Ishikawa (cell line): ENCODE measurements at regions not wholly inside any gene's neighbourhood (a gene's known extent, or its start where the extent isn't known, plus 50 kb on each side); places are given as distances from the start of the nearest gene placed in this dataset.

ENCODE experiments used
- EP300 ChIP-seq: IDR thresholded peaks from 2 replicates; pipeline ENCODE4 v1.6.1; 2012; ENCODE audit warnings: borderline replicate concordance
- FOXM1 ChIP-seq: IDR thresholded peaks from 2 replicates; pipeline ENCODE4 v1.6.1; 2012; ENCODE audit warnings: low read depth, borderline replicate concordance
- MAX ChIP-seq: IDR thresholded peaks from 2 replicates; pipeline ENCODE4 v1.6.1; 2012
- REST ChIP-seq: IDR thresholded peaks from 2 replicates; pipeline ENCODE4 v1.6.1; 2012; ENCODE audit warnings: low read depth, mild to moderate bottlenecking
- YY1 ChIP-seq: IDR thresholded peaks from 2 replicates; pipeline ENCODE4 v1.6.1; 2012; ENCODE audit warnings: low read depth

GRCh38 chr2:239723486-239724193 lies 301.5 kb downstream of the NDUFA10 start:
- TF ChIP-seq YY1 = no peak
- no peak for TF ChIP-seq FOXM1
- no peak for TF ChIP-seq MAX
- no peak for TF ChIP-seq REST
- no peak for TF ChIP-seq EP300
